T-cell (primary cell): ENCODE measurements at regions not wholly inside any gene's neighbourhood (a gene's known extent, or its start where the extent isn't known, plus 50 kb on each side); places are given as distances from the start of the nearest gene placed in this dataset.

Experiments used
- ATAC-seq, 4 experiments: fragments of 200-7000 bp in 3 of 4; fragments of 150-1000 bp in 1 of 4; cut with Tn5 transposase; replicated peaks in 1 of 4; 1 replicate in 3 of 4; 2 replicates in 1 of 4; pipeline ENCODE4 v1.10.0; 2021; ENCODE audit warnings: moderate library complexity in 3 of 4, mild to moderate bottlenecking in 2 of 4, moderate number of reproducible peaks in 1 of 4
- CTCF ChIA-PET, 2 donors: fragments of 300-600 bp; sonication (Branson Sonifier 250); formaldehyde crosslinking; loops; one replicate each; lab custom pipeline; 2022; ENCODE audit warnings: antibody characterized with exemption in 2 of 2; lab: Charles Lee
- POLR2A ChIA-PET, 2 donors: fragments of 300-600 bp; sonication (Branson Sonifier 250); formaldehyde crosslinking; loops; one replicate each; lab custom pipeline; 2022; ENCODE audit warnings: antibody characterized with exemption in 2 of 2; lab: Charles Lee
- DNase-seq, 35 experiments: peaks; one replicate each; pipeline versions ENCODE4 v3.0.0 to v3.0.0-alpha.2; 2013 to 2023
- H3K27ac ChIP-seq: one replicate; pipeline ENCODE4 v1.5.1; 2013; ENCODE audit warnings: low read length
- H3K27me3 ChIP-seq, 2 experiments: replicated peaks in 1 of 2; 1 replicate in 1 of 2; 2 replicates in 1 of 2; pipeline versions ENCODE4 v1.6.1 to v1.7.0; 2013; ENCODE audit warnings: low read length in 1 of 2, mixed read lengths in 1 of 2; ENCODE audit not compliant: control insufficient read depth in 2 of 2, insufficient read depth in 2 of 2; ENCODE audit errors: extremely low read depth in 1 of 2
- H3K36me3 ChIP-seq, 2 donors: 1 replicate in 1 of 2; 2 replicates in 1 of 2; pipeline versions ENCODE4 v1.6.1 to v1.7.0; 2013; ENCODE audit warnings: low read length in 1 of 2; ENCODE audit not compliant: control insufficient read depth in 2 of 2, insufficient read depth in 1 of 2; ENCODE audit errors: extremely low read depth in 1 of 2
- H3K4me1 ChIP-seq, 2 experiments: 1 replicate in 1 of 2; 2 replicates in 1 of 2; pipeline versions ENCODE4 v1.6.1 to v1.7.0; 2013; ENCODE audit warnings: low read length in 2 of 2, mixed read lengths in 1 of 2; ENCODE audit not compliant: insufficient read depth in 2 of 2, control insufficient read depth in 1 of 2; ENCODE audit errors: extremely low read depth in 1 of 2
- H3K4me3 ChIP-seq, 2 donors: 1 replicate in 1 of 2; 2 replicates in 1 of 2; pipeline versions ENCODE4 v1.5.1 to v1.7.0; 2013; ENCODE audit warnings: mild to moderate bottlenecking in 2 of 2, low read length in 1 of 2, moderate library complexity in 1 of 2; ENCODE audit not compliant: control insufficient read depth in 1 of 2; ENCODE audit errors: extremely low read depth in 1 of 2
- H3K9me3 ChIP-seq: 2 replicates; pipeline ENCODE4 v1.7.0; 2013
- H3K27ac Mint-ChIP-seq, 2 donors: one replicate each; pipeline ENCODE4 v1.8.0; 2020 to 2021; ENCODE audit warnings: mild to moderate bottlenecking in 2 of 2, mixed read lengths in 2 of 2
- H3K27me3 Mint-ChIP-seq, 2 donors: one replicate each; pipeline ENCODE4 v1.8.0; 2021 to 2022; ENCODE audit warnings: mixed read lengths in 2 of 2
- H3K36me3 Mint-ChIP-seq: one replicate; pipeline ENCODE4 v1.8.0; 2021; ENCODE audit warnings: mixed read lengths
- H3K4me1 Mint-ChIP-seq, 3 donors: one replicate each; pipeline ENCODE4 v1.8.0; 2020 to 2022; ENCODE audit warnings: mixed read lengths in 3 of 3, mild to moderate bottlenecking in 1 of 3
- H3K4me3 Mint-ChIP-seq, 3 donors: one replicate each; pipeline ENCODE4 v1.8.0; 2020 to 2022; ENCODE audit warnings: mild to moderate bottlenecking in 3 of 3, mixed read lengths in 3 of 3, moderate library complexity in 3 of 3
- H3K9me3 Mint-ChIP-seq, 3 donors: one replicate each; pipeline ENCODE4 v1.8.0; 2020 to 2022; ENCODE audit warnings: mixed read lengths in 3 of 3
- WGBS: methylation state at CpG from one replicate; pipeline ENCODE4 v1.1.5; 2013; ENCODE audit warnings: missing lambda C conversion rate; ENCODE audit not compliant: insufficient coverage; 5-methylcytosine and 5-hydroxymethylcytosine counted together

- ChIA-PET POLR2A (no interaction called here), CTCF (no interaction called here)
- H3K4me1 ChIP-seq: no peaks in the 10 kb centered on the region
- WGBS: no CpG with 5 or more reads among the region's 4 CpGs
- H3K9me3 ChIP-seq: no peaks in the 10 kb centered on the region
- Mint-ChIP-seq H3K27me3 (no peaks in the 10 kb centered on the region), H3K4me1 (no peaks in the 10 kb centered on the region), H3K36me3 (no peaks in the 10 kb centered on the region), H3K27ac (no peak overlapping the region), H3K4me3 (no peak overlapping the region), H3K9me3 (no peaks in the 10 kb centered on the region)
- DNase-seq (no peak), ATAC-seq (no peak)
- no peaks in the 10 kb centered on the region for H3K27me3 ChIP-seq
- no peak overlapping the region for H3K4me3 ChIP-seq
- H3K36me3 ChIP-seq: no peaks in the 10 kb centered on the region
- H3K27ac ChIP-seq: no peak overlapping the region
These were observed 333.3 kb upstream of the HSF2 start for GRCh38 chr6:122066200-122066599.

- H3K36me3 Mint-ChIP-seq: no peaks in the 10 kb centered on the region
- no peak for DNase-seq
- H3K27me3 ChIP-seq: no peaks in the 10 kb centered on the region
- H3K27ac ChIP-seq: no peak overlapping the region
- WGBS: no CpG with 5 or more reads among the region's 3 CpGs
- H3K9me3 Mint-ChIP-seq: no peaks in the 10 kb centered on the region
- ChIA-PET POLR2A (no interaction called here), CTCF (no interaction called here)
- no peak overlapping the region for H3K4me3 ChIP-seq
- ATAC-seq: no peak
- H3K4me3 Mint-ChIP-seq: no peak overlapping the region
- no peak overlapping the region for H3K27ac Mint-ChIP-seq
- H3K36me3 ChIP-seq: no peaks in the 10 kb centered on the region
- peaks cover 0 to 3% of the 10 kb centered on the region in 2 donors for H3K27me3 Mint-ChIP-seq
- H3K4me1 Mint-ChIP-seq: no peaks in the 10 kb centered on the region
- no peaks in the 10 kb centered on the region for H3K9me3 ChIP-seq
- no peaks in the 10 kb centered on the region for H3K4me1 ChIP-seq
These were observed 331.1 kb upstream of the HSF2 start for GRCh38 chr6:122068291-122068769.

GRCh38 chr6:122069932-122070331, 329.5 kb upstream of the HSF2 start:
- Histone ChIP-seq H3K4me1 (no peaks in the 10 kb centered on the region), H3K9me3 (no peaks in the 10 kb centered on the region), H3K36me3 (no peaks in the 10 kb centered on the region), H3K27ac (no peak overlapping the region), H3K4me3 (no peak overlapping the region), H3K27me3 (no peaks in the 10 kb centered on the region)
- H3K36me3 Mint-ChIP-seq: no peaks in the 10 kb centered on the region
- no peaks in the 10 kb centered on the region for H3K4me1 Mint-ChIP-seq
- H3K27ac Mint-ChIP-seq: no peak overlapping the region
- WGBS: 50% methylated on average over 2 of the region's 4 CpGs
- CTCF ChIA-PET: no interaction called here
- no peak overlapping the region for H3K4me3 Mint-ChIP-seq
- ATAC-seq (no peak), DNase-seq (no peak)
- peaks cover 0 to 8% of the 10 kb centered on the region in 2 donors for H3K27me3 Mint-ChIP-seq
- no peaks in the 10 kb centered on the region for H3K9me3 Mint-ChIP-seq
- POLR2A ChIA-PET: no interaction called here

GRCh38 chr6:122072014-122072647, 327.3 kb upstream of the HSF2 start:
- H3K4me1 ChIP-seq: no peaks in the 10 kb centered on the region
- DNase-seq: no peak
- no peak overlapping the region for H3K27ac Mint-ChIP-seq
- H3K4me3 Mint-ChIP-seq: no peak overlapping the region
- H3K9me3 Mint-ChIP-seq: no peaks in the 10 kb centered on the region
- WGBS: 84% methylated on average over 4 of the region's 8 CpGs
- H3K27me3 Mint-ChIP-seq: peaks cover 0 to 12% of the 10 kb centered on the region in 2 donors
- H3K4me3 ChIP-seq: no peak overlapping the region
- no peaks in the 10 kb centered on the region for H3K36me3 Mint-ChIP-seq
- POLR2A ChIA-PET: no interaction called here
- CTCF ChIA-PET: interaction anchor here in 1 of 2 donors (0.6 kb wide), 1 partner anchor 187 kb away, joined by 3 read pairs; no protein-coding TSS in a partner anchor
- no peaks in the 10 kb centered on the region for H3K9me3 ChIP-seq
- ATAC-seq: no peak
- no peaks in the 10 kb centered on the region for H3K4me1 Mint-ChIP-seq
- H3K27me3 ChIP-seq: no peaks in the 10 kb centered on the region
- no peak overlapping the region for H3K27ac ChIP-seq
- H3K36me3 ChIP-seq: no peaks in the 10 kb centered on the region

GRCh38 chr6:122075084-122075838, 324.2 kb upstream of the HSF2 start:
- Histone ChIP-seq H3K4me1 (no peaks in the 10 kb centered on the region), H3K27ac (no peak overlapping the region), H3K9me3 (no peaks in the 10 kb centered on the region), H3K36me3 (no peaks in the 10 kb centered on the region), H3K4me3 (no peak overlapping the region), H3K27me3 (no peaks in the 10 kb centered on the region)
- POLR2A ChIA-PET: no interaction called here
- H3K27ac Mint-ChIP-seq: no peak overlapping the region
- ATAC-seq (no peak), DNase-seq (no peak)
- no peaks in the 10 kb centered on the region for H3K4me1 Mint-ChIP-seq
- no peak overlapping the region for H3K4me3 Mint-ChIP-seq
- H3K36me3 Mint-ChIP-seq: no peaks in the 10 kb centered on the region
- CTCF ChIA-PET: no interaction called here
- peaks cover 0 to 12% of the 10 kb centered on the region in 2 donors for H3K27me3 Mint-ChIP-seq
- H3K9me3 Mint-ChIP-seq: no peaks in the 10 kb centered on the region

- Histone ChIP-seq H3K9me3 (no peaks in the 10 kb centered on the region), H3K4me1 (no peaks in the 10 kb centered on the region), H3K36me3 (no peaks in the 10 kb centered on the region), H3K4me3 (no peak overlapping the region), H3K27ac (no peak overlapping the region), H3K27me3 (no peaks in the 10 kb centered on the region)
- POLR2A ChIA-PET: no interaction called here
- no CpG with 5 or more reads among the region's 2 CpGs for WGBS
- CTCF ChIA-PET: no interaction called here
- Mint-ChIP-seq H3K9me3 (no peaks in the 10 kb centered on the region), H3K27ac (no peak overlapping the region), H3K4me3 (no peak overlapping the region), H3K36me3 (no peaks in the 10 kb centered on the region), H3K4me1 (no peaks in the 10 kb centered on the region), H3K27me3 (peaks cover 0 to 16% of the 10 kb centered on the region in 2 donors)
- DNase-seq (no peak), ATAC-seq (no peak)
These were observed 323.5 kb upstream of the HSF2 start for GRCh38 chr6:122075917-122076316.
